ENCODE measurements at regions not wholly inside any gene's neighbourhood (a gene's known extent, or its start where the extent isn't known, plus 50 kb on each side); places are given as distances from the start of the nearest gene placed in this dataset.
A peak's percentile ranks its signal among the peaks of the same experiment; 100 is the strongest.
"Not testable (repeated sequence)": the region's sequence is repeated elsewhere in the genome, so short reads cannot be mapped to it uniquely, and the experiment has no call there.

DNA sequence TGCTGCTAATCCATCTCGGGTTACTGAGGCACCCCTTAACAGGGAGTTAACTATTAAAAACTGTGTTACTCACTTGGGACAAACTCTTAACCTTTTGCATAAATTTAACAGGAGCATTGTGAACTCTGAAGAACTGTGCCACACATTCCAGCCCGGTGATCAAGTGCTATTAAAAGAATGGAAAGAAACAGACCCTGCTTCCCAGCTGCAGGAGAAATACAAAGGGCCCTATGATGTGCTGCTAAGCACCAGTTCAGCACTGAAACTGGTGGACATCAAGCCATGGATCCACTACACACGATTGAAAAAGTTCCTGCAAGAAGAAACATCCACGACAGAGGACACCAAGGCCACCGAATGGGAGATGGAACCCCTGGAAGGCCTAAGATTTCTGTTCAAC is 114.7 kb upstream of the PLCL2 start:
- no peak for DNase-seq

DNA sequence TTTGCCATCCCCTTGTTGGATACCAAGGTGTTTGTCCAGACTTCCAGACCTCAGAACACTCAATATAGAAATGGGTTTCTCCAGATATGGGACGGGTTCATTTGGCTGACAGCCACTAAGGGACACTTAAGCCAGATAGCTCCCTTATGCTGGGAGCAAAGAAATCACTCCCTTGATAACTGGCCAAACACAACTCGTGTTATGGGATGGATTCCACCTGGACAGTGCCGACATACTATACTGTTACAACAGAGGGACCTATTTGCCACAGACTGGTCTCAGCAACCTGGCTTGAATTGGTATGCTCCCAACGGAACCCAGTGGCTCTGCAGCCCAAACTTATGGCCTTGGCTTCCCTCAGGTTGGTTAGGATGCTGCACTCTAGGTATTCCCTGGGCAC is 114.0 kb upstream of the PLCL2 start:
- DNase-seq: no peak

- not testable (repeated sequence) for DNase-seq
These were observed 111.2 kb upstream of the PLCL2 start for GRCh38 chr3:16773594-16773993.

DNA sequence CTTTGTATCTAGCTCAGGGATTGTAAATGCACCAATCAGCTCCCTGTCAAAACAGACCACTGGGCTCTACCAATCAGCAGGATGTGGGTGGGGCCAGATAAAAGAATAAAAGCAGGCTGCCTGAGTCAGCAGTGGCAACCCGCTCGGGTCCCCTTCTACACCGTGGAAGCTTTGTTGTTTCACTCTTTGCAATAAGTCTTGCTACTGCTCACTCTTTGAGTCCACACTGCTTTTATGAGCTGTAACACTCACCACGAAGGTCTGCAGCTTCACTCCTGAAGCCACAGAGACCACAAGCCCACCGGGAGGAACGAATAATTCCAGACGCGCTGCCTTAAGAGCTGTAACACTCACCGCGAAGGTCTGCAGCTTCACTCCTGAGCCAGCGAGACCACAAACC is 110.2 kb upstream of the PLCL2 start:
- DNase-seq: not testable (repeated sequence)

GRCh38 chr3:16784973-16785372 is 99.8 kb upstream of the PLCL2 start:
- DNase-seq: no peak

GRCh38 chr3:16785465-16785864 is 99.3 kb upstream of the PLCL2 start:
- no peak for DNase-seq

GRCh38 chr3:16788440-16789056 is 96.2 kb upstream of the PLCL2 start:
- DNase-seq: no peak

DNA sequence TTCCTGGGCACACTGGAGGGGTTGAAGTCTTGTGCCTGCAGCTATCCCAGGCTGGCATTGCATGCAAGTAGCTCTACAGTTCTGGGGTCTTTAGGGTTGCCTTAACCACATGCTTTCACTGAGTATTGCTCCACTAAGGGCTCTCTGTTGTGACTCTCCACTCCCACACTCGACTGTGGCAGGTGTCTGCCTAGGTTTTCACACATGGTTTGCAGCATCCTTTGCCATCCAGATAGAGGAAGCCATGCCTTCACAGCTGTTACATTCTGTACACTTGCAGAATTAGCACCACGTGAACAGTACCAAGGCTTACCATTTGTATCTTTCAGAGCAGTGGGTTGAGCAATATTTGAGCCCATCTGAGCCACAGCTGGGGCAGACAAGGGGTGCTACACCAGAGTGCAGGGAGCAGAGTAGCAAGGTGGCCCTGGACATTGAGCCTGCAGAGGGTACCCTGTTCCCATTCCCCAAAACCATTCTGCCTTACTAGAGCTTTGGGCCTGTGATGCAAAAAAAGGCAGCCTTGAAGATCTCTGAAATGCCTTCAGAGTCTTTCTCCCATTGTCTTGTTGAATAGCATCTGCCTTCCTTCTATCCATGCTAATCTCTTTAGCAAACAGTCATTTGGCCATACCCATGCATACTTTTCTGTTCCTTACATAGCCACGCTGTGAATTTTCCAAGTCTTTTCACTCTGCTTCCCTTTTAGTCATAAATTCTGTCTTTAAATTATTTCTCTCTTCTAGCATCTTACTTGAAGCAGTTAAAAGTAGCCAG is 95.2 kb upstream of the PLCL2 start:
- DNase-seq: peak; percentile 41

- no peak for DNase-seq
These were observed 94.0 kb upstream of the PLCL2 start for GRCh38 chr3:16790432-16791400.

DNA sequence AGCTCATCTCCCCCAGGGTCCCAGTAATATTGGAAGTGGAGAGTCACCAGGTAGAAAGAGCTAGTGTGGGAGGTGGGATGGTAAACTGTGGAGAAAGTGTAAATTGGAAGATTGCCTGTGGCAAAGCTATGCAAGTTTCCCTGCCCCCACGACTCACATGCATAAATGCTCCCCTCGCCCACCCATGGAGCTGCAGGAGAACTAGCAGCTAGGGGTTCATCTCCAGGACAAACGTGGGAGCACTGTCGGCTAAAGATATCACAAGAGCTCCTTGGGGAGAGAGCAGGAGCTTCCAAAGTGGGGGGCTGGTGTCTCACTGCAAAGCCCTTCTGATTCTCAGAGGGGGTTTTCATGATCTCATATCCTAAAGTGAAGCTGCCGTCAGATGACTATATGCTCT is 91.4 kb upstream of the PLCL2 start:
- no peak for DNase-seq

- DNase-seq: no peak
These were observed 90.5 kb upstream of the PLCL2 start for GRCh38 chr3:16794257-16794656.

GRCh38 chr3:16795581-16795980 is 89.2 kb upstream of the PLCL2 start:
- no peak for DNase-seq

- DNase-seq: no peak
These were observed 86.9 kb upstream of the PLCL2 start for GRCh38 chr3:16797831-16798230.

- DNase-seq: no peak
These were observed 86.0 kb upstream of the PLCL2 start for GRCh38 chr3:16798738-16799137.

DNA sequence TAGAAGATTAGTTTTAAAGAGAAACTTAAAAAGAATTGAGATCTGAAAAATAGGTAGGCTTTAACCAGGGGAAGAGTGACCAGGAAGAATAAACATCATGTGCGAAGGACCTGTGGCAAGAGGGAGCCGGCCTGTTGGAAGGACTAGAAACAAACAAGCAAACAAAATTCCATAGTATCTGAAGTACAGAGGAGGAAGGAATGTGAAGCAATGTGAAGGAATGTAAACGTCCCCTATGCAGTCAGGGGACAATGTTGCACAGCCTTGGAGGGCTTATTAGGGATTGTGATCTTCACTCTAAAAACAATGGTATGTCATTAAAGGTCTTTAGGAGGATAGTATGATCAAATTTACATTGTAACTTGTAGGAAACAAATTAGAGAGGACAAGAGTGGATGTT is 84.4 kb upstream of the PLCL2 start:
- DNase-seq: no peak

DNA sequence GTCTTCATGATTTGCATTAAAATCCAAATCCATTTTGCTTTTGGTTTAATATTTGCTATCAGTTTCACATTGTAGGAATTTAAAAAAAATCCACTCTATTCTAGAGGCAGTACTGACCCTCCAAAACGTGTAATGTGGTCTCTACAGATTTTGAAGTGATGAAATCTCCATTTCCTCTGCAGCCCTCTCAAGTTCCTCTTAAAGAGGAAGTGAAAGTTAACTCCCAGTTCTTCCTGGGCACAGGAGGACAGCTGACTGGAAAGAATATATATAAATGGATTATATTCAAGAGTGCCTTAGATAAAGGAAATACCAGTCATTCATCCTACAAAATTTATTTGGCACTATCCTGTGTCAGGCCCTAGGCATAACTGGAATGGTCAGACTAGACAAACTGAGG is 83.5 kb upstream of the PLCL2 start:
- DNase-seq: no peak

DNA sequence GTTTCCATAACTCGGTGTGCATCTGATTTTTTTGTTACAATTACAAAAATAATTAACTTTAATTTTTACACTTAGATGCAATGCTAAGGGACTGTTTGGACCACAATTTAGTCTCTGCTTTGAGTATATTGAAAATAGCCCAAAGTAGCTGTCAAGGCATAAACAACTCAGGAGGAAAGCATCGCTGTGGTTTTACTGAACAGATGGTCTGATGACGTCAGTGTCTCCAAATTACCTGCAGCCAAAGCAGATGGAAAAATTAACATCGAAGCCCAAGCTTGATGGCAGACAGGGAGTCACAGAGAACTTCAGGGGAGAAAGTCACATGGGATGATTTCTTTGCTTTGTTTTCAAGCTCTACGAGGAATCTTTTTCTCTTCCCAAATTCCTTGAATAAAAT is 83.1 kb upstream of the PLCL2 start:
- DNase-seq: no peak

DNA sequence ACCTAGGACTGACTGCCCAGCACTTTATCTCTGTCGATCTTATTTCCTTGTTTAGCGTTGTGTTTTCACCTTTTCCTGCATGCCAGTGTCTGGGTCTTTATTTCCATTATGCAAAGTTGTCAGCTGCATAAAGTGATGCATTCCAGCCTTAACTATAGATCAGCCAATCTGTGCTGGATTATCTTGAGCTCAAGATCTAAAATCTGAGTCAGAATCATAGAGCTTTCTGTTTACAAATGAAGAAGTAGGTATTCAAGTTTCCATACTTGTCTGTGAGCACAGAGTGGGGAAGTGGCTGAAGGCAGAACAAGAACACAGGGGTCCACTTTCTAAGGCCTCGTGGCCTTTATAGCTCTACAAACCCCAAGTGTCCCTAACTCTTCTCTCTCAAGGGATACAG is 82.4 kb upstream of the PLCL2 start:
- no peak for DNase-seq

- DNase-seq: no peak
These were observed 81.7 kb upstream of the PLCL2 start for GRCh38 chr3:16803019-16803418.

DNA sequence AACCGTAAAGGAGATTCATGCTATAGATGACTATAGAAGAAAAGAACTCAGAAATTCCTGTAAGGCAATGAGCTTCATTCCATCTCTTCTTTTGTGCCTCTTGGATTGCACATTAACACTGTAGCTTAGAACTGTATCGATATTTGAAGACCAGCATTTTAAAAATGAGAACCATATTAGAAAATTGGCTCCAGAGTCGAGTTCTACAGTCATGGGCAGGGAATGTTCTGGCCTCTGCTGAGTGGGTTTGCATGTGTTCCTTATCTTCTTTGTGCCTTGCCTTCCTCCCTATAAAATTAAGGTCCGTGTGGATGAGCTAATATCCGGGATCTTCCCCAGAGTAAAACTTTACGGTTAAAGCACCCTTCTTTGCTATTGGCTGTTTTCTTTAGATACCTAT is 77.4 kb upstream of the PLCL2 start:
- DNase-seq: no peak

- DNase-seq: peak; percentile 20
These were observed 76.2 kb upstream of the PLCL2 start for GRCh38 chr3:16808393-16809107.

- DNase-seq: no peak
These were observed 75.3 kb upstream of the PLCL2 start for GRCh38 chr3:16809482-16809881.

DNA sequence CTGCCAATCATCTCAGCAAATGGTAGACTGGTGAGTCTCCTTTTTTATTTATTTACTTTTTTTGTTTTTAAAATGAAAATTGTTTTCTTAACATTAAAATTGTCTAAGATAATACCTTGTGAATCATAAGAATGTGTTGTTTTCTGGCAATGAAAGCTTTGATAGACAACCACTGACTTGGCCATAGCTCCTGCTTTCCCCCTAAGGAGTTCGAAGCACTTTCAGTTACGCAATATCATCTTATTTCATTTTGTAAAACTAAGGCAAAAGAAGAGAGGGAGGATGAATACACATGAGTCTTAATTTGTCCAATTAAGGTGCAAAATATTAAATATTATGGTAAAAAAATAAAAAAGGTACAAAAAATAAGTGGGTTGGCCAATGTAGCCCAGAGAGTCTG is 74.8 kb upstream of the PLCL2 start:
- no peak for DNase-seq
